HEK293 (cell line): ENCODE measurements at regions not wholly inside any gene's neighbourhood (a gene's known extent, or its start where the extent isn't known, plus 50 kb on each side); places are given as distances from the start of the nearest gene placed in this dataset.

Source experiments
- CTCF ChIP-seq: fragments of 450-650 bp; formaldehyde crosslinking; IDR thresholded peaks from 2 replicates; pipeline ENCODE4 v1.5.1; 2016; ENCODE audit warnings: missing biosample characterization, missing genetic modification characterization
- GLI2 ChIP-seq: fragments of 450-650 bp; formaldehyde crosslinking; IDR thresholded peaks from 2 replicates; pipeline ENCODE4; 2017; ENCODE audit warnings: missing biosample characterization, missing genetic modification characterization, low read depth, borderline replicate concordance
- KLF16 ChIP-seq: fragments of 450-650 bp; formaldehyde crosslinking; IDR thresholded peaks from 2 replicates; pipeline ENCODE4 v1.5.1; 2017; ENCODE audit warnings: missing biosample characterization, missing genetic modification characterization
- PBX3 ChIP-seq: sonication (generic); formaldehyde crosslinking; IDR thresholded peaks from 2 replicates; pipeline ENCODE4 v1.8.1; 2022; ENCODE audit warnings: mild to moderate bottlenecking, moderate library complexity, missing genetic modification reagents
- ZEB2 ChIP-seq: fragments of 450-650 bp; formaldehyde crosslinking; IDR thresholded peaks from 2 replicates; pipeline ENCODE4 v1.5.1; 2016; ENCODE audit warnings: missing biosample characterization, missing genetic modification characterization
- ZNF114 ChIP-seq: fragments of 450-650 bp; formaldehyde crosslinking; IDR thresholded peaks from 2 replicates; pipeline ENCODE4 v1.5.0; 2017; ENCODE audit warnings: missing biosample characterization, missing genetic modification characterization
- ZNF335 ChIP-seq: fragments of 450-650 bp; formaldehyde crosslinking; conservative IDR thresholded peaks from 2 replicates; pipeline ENCODE4 v1.5.1; 2016; ENCODE audit warnings: missing biosample characterization, missing genetic modification characterization
- ZNF423 ChIP-seq: fragments of 450-650 bp; formaldehyde crosslinking; IDR thresholded peaks from 2 replicates; pipeline ENCODE4 v1.5.1; 2016; ENCODE audit warnings: missing biosample characterization, missing genetic modification characterization
- ZNF513 ChIP-seq: fragments of 450-650 bp; IDR thresholded peaks from 2 replicates; pipeline ENCODE4 v1.5.1; 2018; ENCODE audit warnings: missing biosample characterization, missing genetic modification characterization
- ZNF670 ChIP-seq: fragments of 450-650 bp; formaldehyde crosslinking; IDR thresholded peaks from 2 replicates; pipeline ENCODE4 v1.5.1; 2016; ENCODE audit warnings: missing biosample characterization, missing genetic modification characterization, low read depth
- ZNF768 ChIP-seq: fragments of 450-650 bp; formaldehyde crosslinking; IDR thresholded peaks from 2 replicates; pipeline ENCODE4 v1.5.1; 2018; ENCODE audit warnings: missing biosample characterization, mild to moderate bottlenecking, missing genetic modification characterization

GRCh38 chr20:36824142-36824940 is 50.8 kb upstream of the DSN1 start:
- TF ChIP-seq ZNF670 (tag by site-specific recombination) (no peak), ZNF768 (tag by site-specific recombination) (no peak), GLI2 (tag by site-specific recombination) (no peak), ZNF335 (tag by site-specific recombination) (no peak), CTCF (tag by site-specific recombination) (no peak), PBX3 (CRISPR knock-in tag) (no peak), ZNF513 (no peak), KLF16 (tag by site-specific recombination) (no peak), ZNF423 (tag by site-specific recombination) (no peak), ZEB2 (no peak), ZNF114 (tag by site-specific recombination) (no peak)
